Stimulated activated CD4-positive, alpha-beta T cell treated with anti-CD3 and anti-CD28 coated beads, Interleukin-2, amount 100 ng/mL, for 48 hours (primary cell): ENCODE measurements at regions not wholly inside any gene's neighbourhood (a gene's known extent, or its start where the extent isn't known, plus 50 kb on each side); places are given as distances from the start of the nearest gene placed in this dataset.

Experiments used
- DNase-seq, 2 donors: peaks; one replicate each; pipeline ENCODE4 v3.0.0-alpha.2; 2020

DNA sequence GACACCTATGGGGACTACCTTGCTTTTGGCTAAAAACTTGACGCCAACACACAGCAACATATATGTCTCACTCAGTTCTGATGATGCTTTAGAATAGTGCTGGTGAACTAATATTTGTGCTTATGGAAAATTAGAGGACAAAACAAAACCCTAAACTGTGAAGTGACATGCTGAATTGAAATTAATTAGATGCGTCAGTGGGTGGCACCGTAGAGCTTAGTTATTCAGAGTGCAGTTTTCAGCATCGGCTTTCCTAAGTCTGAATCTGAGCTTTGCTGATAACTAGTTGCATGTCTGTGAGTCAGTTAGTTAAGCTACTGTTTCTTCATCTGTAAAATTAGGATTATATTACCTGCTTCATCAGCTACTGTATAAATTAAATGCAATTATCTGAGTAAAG lies 245.0 kb upstream of the SORCS1 start:
- no peak for DNase-seq

DNA sequence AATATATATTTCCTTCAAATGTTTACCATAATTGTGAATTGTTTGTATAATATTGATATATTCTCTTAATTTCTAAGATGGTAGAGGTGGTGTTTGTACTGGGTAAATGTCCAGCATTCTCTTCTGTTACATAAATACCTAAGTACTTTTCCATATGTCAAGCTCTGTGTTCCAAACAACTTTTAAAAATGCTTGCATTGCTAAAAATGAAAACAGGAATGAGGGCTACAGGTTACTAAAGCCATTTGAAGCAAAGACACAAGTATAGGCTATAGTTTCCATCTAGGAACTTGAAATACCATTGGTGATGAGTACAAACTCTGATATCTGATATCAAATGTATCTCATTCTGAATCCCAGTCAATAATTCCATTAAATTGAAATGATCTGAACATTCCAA lies 233.6 kb upstream of the SORCS1 start:
- no peak for DNase-seq

DNA sequence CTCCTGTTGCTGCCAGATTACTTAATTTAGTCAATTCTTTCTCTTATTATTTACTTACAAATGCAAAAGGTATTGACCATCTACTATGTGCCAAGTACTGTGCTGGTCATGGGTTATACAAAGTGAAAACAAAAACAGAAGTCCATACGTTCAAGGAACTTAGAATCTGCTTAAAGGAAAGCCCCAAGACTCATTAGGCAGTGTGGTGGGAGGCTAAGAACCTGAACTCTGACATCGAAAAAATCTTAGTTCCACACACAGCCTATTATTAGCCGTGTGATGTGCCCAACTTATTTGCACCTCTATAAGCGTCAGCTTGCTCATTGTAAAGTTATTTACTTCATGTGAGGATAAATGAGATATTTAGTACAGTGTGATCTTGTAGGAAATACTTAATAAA lies 227.4 kb upstream of the SORCS1 start:
- DNase-seq: no peak

DNA sequence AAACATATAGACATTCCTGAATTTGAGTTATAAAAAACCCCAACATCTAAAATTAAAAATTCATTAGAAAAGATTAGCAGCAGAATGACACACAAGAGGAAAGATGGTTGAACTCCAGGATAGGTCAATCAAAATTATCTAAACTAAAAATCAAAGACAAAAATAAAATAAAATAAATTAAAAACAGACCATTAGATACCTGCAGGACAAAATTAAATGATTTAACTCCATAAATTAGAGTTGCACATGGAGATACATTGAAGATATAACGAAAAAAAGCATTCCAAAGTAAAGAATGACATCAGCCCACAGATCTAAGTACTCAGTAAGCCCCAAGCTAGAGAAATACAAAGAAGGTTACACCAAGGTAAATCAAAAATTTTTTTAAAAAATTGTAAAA lies 226.1 kb upstream of the SORCS1 start:
- no peak for DNase-seq

DNA sequence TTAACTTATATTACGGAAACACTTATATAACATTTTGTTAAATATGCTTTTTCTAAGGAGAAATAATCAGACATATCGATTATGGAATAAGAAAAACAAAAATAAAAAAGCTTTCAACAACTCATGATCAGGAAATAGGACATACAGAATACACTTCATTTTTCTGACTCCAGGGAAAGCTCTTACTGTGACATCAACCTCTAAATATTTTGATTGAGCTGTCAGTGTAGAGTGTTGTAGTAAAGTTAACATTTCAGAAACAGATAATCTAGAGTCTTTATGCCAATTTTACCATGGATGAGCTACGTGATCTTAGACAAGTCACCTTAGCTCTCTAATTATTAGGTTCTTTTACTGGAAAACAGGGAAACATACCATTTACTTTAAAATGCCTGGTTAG lies 218.9 kb upstream of the SORCS1 start:
- no peak for DNase-seq

DNA sequence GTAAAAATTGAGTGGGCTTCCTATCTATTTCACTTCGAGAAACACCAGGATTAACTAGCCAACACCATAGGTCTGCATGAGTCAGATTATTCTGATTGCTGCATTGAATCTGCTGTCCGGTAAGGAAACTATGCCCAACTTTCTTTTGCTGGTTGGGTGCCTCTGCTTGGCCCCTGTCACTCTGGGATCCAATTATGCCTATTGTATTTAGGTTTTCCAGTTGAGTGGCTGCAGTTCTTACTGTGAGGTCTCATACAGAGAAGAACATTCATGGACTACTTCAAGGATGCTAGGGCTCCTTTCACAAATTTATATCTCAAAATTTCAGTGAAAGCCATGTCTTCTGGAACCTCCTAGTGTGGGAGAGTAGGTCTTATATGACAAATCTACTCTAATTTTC lies 215.1 kb upstream of the SORCS1 start:
- DNase-seq: no peak

DNA sequence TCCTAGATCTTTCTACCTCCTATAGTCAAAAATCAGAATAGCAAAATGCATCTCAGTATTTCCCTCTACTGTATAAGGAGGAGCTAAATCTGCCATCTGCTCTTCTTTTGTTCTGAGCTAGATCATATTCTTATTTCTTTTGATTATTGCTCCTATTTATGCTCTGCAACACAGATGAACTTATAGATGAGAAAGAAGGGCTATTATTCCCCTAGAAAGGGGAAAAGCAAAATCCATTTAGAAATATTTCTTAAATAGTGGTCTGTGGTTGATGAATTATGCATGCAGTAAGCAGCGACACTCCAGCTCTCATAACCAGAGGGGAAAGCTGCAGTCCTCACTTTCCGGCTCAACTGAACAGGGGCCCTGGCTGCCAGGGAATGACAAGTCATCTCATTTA lies 207.3 kb upstream of the SORCS1 start:
- no peak for DNase-seq

DNA sequence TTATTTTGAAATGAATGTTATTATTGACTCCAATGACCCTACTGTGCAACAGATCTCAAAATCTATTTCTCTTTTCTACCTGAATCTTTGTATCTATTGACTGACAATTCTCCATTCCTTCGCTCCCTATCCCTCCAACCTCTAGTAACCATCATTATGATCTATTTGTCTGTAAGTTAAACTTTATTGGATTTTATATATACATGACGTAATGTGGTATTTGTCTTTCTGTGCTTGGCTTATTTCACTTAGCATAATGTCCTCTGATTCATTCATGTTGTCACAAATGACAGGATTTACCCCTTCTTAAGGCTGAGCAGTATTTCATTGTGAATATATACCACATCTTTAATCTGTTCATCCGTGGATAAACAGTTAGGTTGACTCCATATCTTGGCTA lies 200.4 kb upstream of the SORCS1 start:
- no peak for DNase-seq

DNA sequence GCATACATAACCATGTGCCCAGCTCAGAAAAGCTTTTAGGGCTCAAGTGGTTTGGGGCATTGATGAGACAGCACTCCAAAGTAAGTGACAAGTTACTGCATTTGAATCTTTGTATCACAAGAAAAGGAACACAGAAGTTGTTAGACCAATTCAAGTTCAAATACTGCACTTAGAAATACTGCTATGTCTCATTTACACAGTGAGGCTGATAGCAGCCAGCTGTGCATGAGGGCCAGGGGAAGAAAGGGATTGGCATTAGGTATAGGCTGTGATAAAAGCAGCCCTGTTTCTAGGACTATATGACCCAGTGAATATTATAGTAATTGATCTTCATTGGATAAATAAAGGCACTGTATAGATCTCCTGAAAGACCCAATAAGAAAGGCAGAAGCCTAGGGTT lies 197.8 kb upstream of the SORCS1 start:
- no peak for DNase-seq

DNA sequence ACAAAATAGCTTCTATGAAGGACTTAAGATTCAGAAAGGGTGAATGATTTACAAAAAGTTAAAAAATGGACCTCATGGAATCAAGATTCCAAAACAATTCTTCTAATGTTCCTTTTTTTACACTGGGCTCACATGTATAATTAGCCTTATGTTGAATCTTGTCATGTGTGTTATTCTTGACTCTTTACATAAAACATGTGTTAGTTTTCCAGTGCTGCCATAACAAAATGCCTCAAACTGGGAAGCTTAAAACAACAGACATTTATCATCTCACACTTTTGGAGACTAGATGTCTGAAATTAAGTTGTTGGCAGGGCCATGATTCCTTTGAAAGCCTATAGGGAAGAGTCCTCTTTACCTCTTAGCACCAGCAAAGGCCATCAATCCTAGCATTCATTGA lies 192.5 kb upstream of the SORCS1 start:
- DNase-seq: no peak

DNA sequence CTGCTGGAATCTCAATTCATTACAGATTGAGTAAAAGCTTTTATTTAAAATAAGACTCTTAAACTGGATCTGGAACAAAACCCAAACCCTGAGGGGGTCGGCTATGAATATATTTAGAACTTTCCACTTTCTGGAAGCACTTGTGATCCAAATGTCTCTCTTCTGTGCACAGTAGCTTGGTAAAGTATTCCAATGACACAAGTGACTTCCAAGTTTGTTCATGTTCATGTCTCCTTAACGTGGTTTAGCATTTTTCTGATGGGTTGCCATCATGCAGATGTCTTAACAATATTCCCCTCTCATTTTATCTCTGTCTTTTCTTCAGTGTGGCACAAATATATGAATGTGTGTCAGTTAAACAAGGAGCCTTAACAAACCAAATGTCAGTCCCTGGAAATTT lies 191.9 kb upstream of the SORCS1 start:
- DNase-seq: no peak

DNA sequence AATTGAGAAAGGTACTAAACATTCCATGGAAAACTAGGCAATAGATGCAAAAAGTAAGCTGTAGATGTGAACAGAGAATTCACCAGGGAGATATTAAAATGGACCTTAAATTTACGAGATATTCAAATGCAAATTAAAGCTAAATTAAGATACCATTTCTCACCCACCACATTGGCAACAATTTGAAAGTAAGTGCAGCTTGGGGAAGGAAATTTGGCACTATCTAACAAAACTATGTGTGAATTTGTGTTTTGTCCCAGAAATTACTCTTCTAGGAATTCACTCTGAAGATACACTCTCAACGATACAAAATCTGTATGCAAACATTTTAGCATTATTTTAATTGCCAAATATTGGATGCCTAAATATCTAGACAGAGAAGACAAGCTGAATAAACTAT lies 178.2 kb upstream of the SORCS1 start:
- no peak for DNase-seq

DNA sequence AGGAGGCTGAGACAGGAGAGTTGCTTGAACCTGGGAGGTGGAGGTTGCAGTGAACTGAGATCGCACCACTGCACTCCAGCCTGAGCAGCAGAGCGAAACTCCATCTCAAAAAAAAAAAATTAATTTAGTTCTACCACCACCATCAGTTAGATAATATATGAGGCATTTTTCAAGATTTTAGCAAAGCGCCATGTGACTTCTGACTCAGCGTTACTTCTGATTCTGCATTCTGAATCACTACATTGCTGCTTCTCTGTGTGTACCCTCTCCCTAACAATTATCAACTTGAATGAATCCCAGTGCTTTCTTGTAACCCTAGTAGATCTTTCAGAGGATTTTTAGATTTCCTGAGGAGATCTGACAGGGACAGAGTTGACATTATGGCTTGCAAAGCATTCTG lies 176.8 kb upstream of the SORCS1 start:
- no peak for DNase-seq

DNA sequence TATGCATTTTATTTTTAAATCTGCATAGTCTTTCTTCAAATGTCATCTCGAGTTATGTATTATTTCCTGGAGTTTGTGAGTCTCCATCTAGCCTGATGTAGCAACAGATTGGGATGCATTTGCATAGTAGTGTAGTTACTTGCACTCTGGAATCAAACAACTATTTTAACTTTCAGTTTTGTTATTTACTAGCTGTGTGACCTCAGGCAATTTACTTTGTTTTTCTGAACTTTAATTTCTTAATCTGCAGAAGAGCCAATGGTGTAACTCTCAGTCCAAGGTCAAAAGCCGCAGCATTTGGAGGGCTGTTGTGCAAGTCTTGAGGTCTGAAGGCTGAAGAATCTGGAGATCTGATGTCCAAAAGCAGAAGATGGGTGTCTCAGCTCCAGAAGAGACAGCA lies 175.8 kb upstream of the SORCS1 start:
- DNase-seq: no peak

DNA sequence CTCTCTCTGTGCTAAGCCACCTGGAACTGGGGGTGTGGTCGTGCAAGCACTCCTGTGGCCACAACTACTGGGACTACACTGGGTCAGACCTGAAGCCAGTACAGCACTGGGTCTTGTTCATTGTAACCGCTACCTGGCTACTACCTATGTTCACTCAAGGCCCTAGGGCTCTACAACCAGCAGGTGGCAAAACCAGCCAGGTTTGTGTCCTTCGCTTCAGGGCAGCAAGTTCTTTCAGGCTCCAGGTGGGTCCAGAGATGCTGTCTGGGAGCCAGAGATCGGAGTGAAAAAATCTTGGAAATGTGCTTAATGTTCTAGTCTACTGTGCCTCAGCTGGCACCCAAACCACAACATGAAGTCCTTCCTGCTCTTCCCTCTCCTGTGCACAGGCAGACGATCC lies 171.6 kb upstream of the SORCS1 start:
- no peak for DNase-seq

DNA sequence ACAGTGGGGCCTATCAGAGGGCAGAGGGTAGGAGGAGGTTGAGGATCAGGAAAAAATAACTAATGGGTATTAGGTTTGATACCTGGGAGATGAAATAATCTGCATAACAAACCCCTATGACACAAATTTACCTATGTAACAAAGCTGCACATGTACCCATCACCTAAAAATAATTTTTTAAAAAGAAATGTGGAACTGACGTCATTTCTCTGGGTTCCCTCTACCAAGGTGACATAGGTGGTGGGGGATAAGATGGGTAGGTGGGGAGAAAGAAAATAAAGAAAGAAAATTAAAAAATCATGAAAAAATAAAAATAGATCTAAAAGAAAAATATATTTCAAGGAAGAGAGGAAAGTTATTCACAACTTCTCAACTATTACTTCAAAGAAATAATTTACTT lies 153.1 kb upstream of the SORCS1 start:
- DNase-seq: no peak

DNA sequence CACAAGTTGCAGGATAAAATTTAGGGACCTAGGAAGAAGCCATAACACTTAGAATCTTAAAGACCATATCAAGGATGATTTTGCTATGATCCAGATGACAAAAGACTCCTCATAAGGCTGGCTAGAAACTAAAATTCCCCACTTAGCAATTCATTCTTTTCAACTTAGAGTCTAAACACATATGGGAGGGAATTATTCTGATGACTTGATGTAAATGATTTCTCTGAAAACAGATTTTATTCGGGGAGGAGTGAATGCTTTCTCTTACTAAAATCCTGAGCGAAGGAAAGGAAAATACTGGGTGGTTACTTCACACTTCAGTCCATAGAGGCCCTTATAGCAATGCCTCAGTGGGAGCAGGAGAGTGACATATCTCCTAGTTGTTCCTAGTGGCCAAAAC lies 138.7 kb upstream of the SORCS1 start:
- no peak for DNase-seq

DNA sequence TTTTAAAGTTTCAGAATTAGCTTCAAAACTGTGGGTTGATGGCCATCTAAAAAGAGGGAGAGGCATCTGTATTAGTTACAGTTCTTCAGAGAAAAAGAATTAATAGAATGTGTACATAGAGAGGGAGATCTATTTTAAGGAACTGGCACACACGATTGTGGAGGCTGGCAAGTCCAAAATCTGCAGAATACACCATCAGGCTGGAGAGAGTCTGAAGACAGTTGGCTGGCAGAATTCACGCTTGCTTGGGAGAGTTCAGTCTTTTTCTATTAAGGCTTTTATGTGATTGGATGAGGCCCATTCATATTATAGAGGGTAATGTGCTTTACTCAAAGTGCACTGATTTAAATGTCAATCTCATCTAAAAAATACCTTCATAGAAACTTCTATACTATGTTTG lies 135.1 kb upstream of the SORCS1 start:
- DNase-seq: no peak

DNA sequence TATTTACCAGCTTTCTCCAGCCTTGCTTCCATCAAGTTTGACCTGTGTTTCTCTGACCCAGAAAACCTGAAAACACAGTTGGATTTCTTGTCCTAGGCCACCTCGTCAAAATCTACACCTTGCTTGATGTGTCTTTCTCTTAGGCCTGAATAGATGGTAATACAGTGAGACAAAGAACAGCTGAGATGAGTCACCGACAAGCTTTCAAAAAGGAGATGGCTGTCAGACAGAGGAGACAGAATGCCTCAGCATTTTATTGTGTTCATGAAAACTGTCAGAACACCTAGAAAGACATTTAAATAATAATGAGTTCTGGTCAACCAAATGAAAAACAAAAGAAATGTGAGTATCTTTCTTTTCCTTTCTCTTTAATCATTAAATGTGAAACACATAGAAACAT lies 119.7 kb upstream of the SORCS1 start:
- DNase-seq: no peak

DNA sequence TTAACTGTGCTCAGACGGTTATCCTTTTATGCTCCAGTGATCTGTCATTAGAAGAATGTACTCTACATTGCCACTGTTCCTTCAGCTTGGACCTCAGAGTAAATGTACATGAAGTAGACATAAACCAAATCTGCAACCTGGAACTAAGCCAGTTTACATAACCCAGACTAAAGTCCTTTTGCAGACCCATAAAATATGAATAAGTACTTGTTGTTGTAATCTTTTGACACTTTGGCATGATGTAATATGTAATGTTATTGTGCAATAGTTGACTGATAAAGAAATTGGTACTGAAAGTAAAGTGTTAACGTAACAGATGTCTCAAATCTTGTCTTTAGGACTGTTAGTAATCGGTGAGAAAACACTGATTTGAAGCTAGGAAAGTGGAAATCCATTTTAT lies 115.8 kb upstream of the SORCS1 start:
- no peak for DNase-seq

DNA sequence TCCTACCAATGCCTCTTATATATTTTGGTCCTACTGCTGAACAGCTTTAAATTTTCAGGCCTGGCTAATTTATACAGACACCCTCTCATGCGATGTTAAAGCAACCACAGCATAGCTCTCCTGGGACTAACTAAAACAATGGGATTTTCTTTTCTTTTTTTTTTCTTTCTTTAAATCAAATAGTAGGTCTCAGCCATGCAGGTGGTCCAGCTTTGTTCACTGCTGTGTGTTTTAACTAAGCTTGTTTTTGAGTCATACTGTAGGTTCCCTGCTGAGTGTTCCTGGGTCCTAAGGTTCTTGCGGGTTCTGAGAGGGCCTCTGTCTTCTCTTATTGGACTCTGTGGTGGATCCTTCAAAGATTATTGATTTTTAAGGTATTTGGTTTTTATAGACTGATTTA lies 113.1 kb upstream of the SORCS1 start:
- no peak for DNase-seq

DNA sequence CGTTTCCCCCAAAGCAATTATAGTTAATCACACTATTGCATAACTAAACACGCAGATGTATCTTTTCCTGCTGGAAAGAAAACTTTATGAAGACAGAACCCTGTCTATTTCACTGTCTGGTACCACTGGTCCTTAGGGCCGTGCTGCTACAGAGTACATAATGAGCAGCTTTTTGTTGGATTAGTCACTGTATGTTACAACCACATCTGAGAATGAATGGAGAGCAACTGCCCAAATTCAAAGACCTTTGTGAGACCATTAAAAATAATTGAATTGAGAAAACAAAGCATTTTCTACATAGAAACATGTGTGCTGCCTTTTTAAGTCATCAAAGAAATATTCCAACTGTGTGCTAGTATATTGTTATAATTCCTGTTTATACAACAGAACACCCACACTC lies 111.3 kb upstream of the SORCS1 start:
- no peak for DNase-seq

DNA sequence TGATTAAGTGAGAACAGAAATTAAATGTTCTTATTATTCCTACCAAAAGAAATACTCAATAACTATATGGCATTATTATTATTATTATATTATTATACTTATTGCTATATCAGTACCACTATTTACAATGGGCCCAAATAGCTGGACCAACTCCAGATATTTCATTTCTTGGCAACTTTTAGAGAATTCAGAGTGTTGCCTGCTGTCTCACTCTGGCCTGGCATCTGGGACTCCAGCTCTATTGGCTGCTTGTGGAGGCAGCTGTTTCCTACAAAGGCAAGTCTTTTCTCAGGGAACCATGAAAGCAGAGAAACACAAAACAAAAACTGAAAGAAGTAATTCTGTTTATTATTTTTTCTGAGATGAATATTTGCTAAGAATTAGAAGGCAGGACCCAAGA lies 105.1 kb upstream of the SORCS1 start:
- DNase-seq: no peak

DNA sequence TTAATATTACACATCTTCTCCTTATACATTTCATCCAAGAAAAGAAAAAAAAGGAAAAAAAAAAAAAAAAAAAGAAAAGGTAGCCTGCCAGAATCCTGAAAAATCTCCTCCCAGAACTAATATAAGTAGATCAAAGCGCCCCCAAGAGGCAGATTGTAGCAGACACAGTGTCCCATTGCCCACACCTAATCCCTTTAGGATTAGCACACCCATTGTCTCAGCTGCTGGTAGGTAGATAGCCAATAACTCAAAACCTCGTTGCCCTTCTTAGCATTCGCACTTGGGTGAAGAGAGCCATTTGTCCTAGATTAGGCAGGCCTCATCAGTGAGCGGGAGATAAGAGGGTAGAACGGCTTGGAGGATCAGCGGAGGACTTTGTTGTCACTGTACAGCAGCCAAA lies 100.2 kb upstream of the SORCS1 start:
- DNase-seq: no peak

DNA sequence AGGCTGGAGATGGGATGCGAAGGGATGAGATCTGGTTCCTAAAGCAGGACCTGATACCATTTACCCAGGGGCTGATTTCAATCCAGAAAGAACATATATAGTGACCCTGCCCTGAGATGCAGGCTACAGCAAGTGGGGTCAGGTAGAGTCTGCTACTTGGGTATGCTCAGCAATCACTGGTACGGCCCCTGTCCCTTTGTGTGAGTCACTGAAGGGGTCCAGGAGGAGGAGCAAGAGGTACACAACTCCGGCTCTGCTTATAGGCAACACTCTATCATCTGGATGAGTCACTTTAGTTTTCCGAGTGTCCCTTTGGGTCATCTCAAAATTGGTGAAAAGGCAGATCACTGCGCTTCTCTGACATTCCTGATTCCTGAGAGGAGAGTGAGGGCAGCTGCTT lies 79.6 kb upstream of the SORCS1 start:
- DNase-seq: no peak

DNA sequence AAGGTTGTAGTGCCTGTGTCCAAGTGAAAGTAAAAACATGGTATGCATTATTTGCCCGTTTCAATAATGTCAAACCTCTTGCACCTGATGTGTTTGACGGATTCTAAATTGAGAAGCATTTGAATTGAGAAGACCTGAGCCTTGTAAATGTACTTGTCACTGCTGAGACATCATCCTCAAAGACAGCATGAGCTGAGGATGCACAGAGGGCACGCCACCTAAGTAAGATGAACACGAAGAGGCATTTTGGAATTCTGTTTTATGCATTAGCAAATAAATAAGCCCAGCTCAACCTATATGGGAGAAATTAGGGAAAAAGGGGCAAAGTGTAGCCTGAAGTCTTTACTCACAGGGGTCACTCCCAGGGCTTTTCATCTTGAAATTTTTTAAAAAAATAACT lies 73.8 kb upstream of the SORCS1 start:
- DNase-seq: no peak

DNA sequence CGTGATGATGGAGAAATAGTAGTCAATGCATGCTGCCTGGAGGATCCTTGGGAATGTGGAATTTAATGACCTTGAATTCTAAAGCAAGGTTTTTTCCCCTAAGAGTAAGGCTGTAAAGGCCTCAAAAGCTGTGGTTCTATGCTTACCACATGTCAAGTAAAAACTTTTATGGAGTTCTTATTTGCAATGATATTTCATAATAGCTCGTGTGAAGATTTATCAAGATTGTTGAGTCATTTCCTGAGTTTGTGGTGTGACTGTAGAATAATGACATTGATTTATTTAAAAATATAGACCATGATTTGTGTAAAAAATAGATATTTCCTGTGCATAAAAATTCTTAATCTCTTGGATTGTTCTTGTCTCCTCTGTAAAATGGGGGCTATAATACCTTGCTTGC lies 67.5 kb upstream of the SORCS1 start:
- no peak for DNase-seq
